ENCODE measurements at regions not wholly inside any gene's neighbourhood (a gene's known extent, or its start where the extent isn't known, plus 50 kb on each side); places are given as distances from the start of the nearest gene placed in this dataset.
"Not testable (repeated sequence)": the region's sequence is repeated elsewhere in the genome, so short reads cannot be mapped to it uniquely, and the experiment has no call there.

DNA sequence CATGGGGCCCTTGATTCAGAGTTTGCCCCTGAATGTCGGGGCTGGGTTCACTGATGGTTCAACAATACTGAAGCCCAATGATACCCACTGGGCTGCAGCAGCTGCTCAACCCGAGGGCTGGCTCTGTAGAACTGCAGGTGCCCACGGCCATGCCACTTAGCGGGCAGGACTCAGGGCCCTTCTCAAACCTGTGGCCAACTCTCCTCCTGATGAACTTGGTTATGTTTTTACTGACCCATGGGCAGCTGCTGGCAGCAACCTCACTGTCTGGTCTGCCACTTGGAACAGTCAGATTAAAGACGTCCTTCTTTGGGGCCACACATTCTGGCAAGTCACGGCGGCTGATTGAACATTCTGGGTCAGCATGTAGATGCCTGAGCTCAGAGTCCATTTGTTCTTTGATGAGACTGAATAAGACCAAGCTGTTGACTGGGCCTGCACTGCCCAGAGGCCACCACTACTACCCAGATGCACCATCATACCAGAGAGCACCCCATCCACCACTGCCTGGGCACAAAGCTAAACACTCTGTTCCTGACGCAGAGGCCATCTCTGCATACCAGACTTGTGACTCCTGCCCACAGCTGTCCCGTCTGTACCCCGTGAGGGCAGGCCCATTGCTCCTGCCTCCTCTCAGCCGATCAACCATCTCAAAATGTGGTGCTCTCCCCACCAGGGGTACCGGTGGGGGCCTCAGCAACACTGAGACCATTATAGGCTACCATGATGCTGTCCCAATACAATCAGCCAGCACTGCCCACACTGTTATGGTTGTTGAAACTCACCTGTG lies 67.8 kb downstream of the SHANK2 start:
- DNase-seq, result no peak
- in situ Hi-C loops (cut with HindIII; ENCODE audit: low pct_ligation_motif_present, low pct_unique_long_range_greater_than_20kb, low sequenced_read_pairs), result no loop called here

DNA sequence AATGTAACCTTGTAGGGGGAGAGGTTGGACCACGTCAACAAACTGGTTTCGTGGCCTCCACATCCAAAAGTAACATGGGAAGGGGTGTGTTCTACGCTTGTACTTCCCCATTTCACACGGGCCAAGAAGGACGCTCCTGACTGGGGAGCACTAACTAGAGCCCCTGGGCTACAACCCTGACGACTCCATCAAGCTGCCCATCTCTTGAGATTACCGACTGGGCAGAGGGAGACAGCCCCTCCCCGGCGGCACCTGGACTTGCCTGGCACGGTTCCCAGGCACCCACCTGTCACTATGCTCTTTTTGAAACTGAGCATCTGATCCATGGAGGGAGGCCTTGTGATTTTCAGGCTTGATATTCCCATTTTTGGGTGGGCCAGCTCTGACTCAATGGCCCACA lies 68.5 kb downstream of the SHANK2 start:
- in situ Hi-C loops (cut with HindIII; ENCODE audit: low pct_ligation_motif_present, low pct_unique_long_range_greater_than_20kb, low sequenced_read_pairs), result no loop called here
- DNase-seq, result no peak

DNA sequence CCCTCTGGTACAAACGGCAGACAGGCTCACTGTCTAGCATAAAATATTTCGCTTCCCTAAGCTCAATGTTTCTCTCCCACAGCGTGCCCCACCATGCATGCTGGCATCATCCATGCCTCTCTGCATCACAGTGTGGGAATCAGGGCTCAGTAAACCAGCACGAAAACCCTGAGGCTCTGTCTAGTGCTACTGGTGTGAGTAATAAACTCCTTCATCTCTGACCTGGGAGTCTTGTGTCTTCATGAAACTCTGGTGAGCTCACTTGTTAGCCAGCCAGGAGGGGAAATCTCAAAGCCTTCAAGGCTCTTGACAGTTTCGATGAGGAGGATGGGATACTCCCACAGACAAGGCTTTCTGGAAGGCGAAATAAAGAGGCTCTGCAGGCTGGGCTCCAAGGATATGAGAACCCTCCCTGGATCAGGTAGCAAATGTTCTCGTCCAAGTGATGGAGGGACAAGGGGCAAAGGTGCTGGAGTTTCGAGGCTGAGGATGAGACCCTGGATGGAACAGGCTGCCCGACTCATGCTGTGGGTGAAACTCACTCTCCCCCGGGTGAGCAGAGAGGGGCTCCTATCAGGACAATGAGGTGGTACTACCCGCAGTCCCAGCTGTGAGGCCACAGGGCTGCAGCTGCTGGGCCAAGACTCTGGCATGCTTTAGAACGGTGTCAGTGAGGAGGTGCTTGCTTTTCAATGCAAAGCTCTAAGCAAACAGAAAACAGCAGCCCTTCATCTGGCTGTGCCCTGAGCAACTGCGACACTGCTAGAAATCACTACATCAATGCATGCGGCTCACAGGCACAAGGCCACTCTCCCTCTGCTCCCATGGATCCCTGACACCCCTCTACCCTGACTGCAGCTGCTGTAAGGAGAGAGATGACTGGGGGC lies 69.3 kb downstream of the SHANK2 start:
- in situ Hi-C loops (cut with HindIII; ENCODE audit: low pct_ligation_motif_present, low pct_unique_long_range_greater_than_20kb, low sequenced_read_pairs), result no loop called here
- no peak for DNase-seq

DNA sequence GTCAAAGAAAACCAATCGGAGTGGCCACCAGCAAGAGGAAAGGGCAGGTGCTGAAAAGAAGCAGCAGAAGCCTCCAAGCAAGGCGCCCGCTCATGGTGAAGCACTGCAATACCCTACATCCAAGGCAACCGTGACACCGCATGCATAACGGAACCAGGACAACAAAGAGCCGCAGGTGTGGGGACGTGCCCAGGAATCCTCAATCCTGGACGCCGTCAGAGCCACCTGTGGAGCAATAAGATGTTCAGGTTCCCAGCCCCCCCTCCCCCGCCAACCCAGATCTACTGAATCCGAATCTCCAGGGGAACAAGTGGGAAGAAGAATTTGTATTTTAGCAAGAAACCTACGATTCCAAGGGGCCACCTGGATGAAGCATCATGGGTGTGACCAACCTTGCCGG lies 70.8 kb downstream of the SHANK2 start:
- in situ Hi-C loops (cut with HindIII; ENCODE audit: low pct_ligation_motif_present, low pct_unique_long_range_greater_than_20kb, low sequenced_read_pairs), result no loop called here
- no peak for DNase-seq

DNA sequence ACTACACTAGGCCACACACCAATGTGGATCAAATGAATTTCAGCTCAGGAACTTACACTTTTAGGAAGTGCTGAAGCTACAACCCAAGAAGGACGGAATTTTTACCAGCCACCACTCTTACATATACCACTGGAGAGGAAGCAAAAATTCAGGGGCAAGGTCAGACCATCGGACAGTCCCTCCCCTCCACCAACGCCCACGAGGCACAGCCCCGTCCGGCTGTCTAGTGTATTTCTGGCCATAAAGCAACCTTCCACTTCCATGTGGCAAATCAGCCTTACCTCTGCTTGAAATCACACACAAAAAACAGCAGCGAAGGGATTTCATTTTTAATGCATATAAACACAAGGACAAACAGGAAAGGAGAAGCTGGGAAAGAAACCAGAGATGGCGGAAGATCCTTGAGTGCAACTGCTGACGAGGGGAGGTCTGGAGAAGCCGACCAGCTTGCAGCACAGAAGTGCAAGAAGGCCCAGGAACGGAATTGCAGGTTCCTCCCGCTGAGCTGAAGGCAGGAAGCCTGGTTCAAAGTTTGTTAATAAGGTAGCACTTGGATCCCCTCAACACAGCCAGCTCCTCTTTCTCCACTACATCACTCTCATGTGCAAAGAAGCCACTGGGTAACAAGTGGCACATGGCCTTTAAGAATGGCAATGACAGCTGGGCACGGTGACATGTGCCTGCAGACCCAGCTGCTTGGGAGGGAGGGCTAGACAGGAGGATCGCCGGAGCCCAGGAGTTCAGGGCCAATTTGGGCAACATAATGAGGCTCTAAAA lies 71.5 kb downstream of the SHANK2 start:
- no peak for DNase-seq
- in situ Hi-C loops (cut with HindIII; ENCODE audit: low pct_ligation_motif_present, low pct_unique_long_range_greater_than_20kb, low sequenced_read_pairs), result no loop called here

DNA sequence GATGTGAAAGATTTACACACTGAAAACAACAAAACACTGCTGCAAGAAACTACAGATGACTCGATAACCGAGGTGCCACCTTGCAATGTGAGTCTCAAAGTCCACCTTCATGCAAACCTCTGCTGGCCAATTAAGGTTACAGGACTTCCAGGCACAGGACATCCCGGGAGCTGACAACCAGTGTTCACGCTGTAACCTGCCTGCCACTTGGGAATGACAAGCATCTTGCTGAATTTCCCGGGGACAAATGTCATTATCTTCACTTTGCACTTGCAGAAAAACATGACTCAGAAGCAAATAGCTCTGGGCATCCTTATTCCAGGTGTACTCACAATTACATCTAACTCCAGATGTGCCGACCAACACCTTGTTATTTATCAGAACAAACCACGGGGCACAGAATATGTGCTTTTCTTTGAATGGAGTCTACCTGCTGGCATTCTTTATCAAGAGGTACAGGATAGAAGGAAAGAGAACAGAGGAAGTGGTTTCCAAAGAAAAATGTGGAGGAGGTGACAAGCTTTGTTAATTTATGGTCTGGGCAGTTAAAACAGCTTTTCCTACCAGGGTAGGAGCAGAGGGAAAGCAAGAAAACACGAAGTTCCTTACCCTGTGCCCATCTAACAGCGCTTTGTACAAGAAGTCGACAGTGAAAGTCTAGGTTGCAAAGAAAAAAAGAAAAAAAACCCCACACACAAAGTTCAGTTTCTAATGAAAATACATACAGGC lies 72.3 kb downstream of the SHANK2 start:
- in situ Hi-C loops (cut with HindIII; ENCODE audit: low pct_ligation_motif_present, low pct_unique_long_range_greater_than_20kb, low sequenced_read_pairs), result no loop called here

DNA sequence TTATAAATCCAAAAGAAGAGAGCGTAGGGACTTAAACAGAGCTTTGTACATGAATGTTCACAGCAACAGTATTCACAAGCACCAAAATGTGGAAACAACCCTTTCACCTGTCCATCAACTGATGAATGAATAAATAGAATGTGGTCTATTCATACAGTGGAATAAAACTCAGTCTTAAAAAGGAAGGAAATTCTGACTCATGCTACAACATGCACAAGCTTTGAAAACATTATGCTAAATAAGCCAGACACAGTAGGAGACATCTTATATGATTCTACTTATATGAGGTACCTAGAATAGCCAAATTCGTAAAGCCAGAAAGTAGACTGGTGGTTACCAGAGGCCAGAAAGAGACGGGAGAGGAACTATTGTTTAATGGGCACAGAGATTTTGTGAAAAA lies 74.3 kb downstream of the SHANK2 start:
- in situ Hi-C loops (cut with HindIII; ENCODE audit: low pct_ligation_motif_present, low pct_unique_long_range_greater_than_20kb, low sequenced_read_pairs), result no loop called here
- no peak for DNase-seq

More for the DNA sequence above, 72.3 kb downstream of the SHANK2 start:
- no peak for DNase-seq

DNA sequence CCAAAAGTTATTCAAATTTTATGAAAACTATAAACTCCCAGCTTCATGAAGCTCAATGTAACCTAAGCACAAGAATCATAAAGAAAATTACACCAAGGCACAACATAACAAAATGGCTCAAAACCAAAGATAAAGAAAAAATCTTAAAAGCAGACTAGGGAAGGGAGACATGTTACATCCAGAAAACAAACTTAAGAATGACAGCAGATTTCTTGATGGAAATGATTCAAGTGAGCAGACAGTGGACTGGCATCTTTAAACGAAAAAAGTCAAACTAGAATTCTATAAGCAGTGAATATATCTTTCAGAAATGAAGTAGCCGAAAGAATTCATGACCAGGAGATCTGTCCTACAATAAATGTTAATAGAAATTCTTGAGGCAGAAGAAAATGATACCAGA lies 75.6 kb downstream of the SHANK2 start:
- no peak for DNase-seq
- in situ Hi-C loops (cut with HindIII; ENCODE audit: low pct_ligation_motif_present, low pct_unique_long_range_greater_than_20kb, low sequenced_read_pairs), result no loop called here

DNA sequence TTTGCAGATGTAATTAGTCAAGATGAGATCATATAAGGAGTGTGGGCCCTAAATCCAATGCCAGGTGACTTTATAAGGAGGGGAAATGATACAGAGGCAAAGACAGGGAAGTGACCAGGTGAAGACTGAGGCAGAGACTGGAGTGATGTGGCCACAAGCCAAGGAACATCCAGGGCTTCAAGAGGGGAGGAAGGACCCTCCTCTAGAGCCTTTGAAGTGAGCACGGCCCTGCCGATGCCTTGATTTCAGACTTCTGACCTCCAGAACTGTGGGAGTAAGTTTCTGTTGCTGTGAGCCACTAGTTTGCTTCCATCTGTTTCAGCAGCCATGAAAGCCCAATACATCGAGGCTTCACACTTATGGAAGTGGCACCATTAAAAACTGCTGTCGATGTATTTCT lies 78.7 kb downstream of the SHANK2 start:
- no peak for DNase-seq
- in situ Hi-C loops (cut with HindIII; ENCODE audit: low pct_ligation_motif_present, low pct_unique_long_range_greater_than_20kb, low sequenced_read_pairs), result no loop called here

DNA sequence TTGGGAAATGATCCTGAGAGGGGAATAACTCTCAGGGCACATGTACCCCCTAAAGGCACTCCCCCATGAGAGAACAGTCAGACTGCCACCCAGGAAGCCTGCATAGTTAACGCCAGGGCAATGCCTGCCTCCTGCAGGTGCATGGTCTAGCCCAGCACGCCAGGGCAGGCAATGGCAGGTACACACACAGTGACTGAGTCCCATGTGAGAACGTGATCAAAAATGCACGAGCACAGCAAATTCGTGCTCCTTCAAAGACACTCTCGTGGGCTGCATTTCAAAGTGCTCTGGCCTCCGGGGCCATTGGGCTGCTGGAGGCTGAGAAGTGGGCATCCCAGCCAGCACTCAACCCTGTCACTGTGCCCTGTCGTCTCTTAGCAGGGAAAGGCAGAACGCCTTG lies 79.7 kb downstream of the SHANK2 start:
- no peak for DNase-seq
- in situ Hi-C loops (cut with HindIII; ENCODE audit: low pct_ligation_motif_present, low pct_unique_long_range_greater_than_20kb, low sequenced_read_pairs), result no loop called here

DNA sequence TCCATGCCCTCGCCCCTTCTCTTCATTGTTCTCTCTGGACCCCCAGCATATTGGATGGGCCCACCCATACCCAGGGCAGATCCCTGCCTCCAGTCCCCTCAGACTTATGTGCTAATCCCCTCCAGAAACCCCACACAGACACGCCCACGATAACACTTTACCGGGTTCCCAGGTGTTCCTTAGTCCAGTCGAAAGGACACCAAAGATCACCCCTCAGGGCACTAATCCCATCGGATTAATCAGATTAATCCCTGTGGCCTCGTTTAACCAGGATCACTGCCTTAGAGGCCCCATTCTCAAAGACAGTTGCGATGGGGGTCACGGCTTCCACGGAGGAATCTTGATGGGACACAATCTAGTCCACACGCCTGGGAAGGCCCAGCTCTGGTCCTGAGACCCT lies 80.8 kb downstream of the SHANK2 start:
- in situ Hi-C loops (cut with HindIII; ENCODE audit: low pct_ligation_motif_present, low pct_unique_long_range_greater_than_20kb, low sequenced_read_pairs), result no loop called here
- DNase-seq, result no peak

DNA sequence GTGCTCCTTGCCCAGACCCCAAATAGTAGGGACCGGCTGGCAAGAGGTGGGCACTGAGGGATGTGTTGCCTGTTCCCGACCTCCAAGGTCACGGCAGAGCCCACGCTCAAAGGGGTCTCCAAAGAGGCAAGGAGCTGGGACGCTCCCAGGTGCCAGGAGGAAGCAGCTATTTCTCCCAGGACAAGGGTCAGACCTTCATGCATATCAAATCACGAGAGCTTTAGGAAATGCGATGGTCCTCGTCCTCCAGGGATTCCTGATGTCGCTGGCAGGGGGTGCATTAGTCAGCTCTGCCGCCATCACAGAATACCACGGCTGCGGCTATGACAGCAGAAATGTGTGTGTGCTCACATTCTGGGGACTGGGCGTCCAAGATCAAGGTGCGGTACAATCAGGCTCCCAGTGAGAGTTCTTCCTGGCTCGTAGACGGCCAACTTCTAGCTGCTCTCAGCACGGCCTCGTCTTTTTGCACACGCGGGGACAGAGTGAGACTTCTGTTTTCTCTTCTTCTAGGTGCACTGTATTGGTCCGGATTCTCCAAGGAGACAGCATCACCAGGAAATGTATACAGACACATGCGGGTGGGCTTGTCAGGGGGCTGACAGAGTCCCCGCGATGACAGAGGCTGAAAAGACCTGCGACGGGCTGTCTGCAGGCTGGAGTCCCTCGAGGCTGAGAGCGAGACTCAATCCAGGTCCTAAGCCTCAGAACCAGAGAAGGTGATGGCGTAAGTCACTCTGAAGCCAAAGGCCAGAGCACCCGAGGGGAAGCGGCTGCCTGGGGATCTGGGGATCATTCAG lies 81.6 kb downstream of the SHANK2 start:
- in situ Hi-C loops (cut with HindIII; ENCODE audit: low pct_ligation_motif_present, low pct_unique_long_range_greater_than_20kb, low sequenced_read_pairs), result no loop called here
- no peak for DNase-seq

DNA sequence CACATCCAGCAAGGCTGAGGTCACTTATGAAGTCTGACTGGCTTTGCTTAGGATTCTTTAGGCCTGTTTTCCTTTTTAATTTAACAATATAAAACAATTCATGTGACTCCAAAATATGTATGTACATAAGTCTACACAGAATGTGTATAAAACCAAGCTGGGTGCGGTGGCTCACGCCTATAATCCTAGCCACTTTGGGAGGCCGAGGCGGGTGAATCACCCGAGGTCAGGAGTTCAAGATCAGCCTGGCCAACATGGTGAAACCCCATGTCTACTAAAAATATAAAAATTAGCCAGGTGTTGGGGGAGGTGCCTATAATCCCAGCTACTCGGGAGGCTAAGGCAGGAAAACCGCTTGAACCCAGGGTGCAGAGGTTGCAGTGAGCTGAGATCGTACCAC lies 83.1 kb downstream of the SHANK2 start:
- no peak for DNase-seq
- in situ Hi-C loops (cut with HindIII; ENCODE audit: low pct_ligation_motif_present, low pct_unique_long_range_greater_than_20kb, low sequenced_read_pairs), result no loop called here

DNA sequence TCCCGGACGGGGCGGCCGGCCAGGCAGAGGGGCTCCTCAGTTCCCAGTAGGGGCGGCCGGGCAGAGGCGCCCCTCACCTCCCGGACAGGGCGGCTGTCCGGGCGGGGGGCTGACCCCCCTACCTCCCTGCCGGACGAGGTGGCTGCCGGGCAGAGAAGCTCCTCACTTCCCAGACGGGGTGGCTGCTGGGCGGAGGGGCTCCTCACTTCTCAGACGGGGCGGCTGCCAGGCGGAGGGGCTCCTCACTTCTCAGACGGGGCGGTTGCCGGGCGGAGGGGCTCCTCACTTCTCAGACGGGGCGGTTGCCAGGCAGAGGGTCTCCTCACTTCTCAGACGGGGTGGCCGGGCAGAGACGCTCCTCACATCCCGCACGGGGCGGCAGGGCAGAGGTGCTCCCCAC lies 84.6 kb downstream of the SHANK2 start:
- in situ Hi-C loops (cut with HindIII; ENCODE audit: low pct_ligation_motif_present, low pct_unique_long_range_greater_than_20kb, low sequenced_read_pairs); DNase-seq: not testable (repeated sequence)

DNA sequence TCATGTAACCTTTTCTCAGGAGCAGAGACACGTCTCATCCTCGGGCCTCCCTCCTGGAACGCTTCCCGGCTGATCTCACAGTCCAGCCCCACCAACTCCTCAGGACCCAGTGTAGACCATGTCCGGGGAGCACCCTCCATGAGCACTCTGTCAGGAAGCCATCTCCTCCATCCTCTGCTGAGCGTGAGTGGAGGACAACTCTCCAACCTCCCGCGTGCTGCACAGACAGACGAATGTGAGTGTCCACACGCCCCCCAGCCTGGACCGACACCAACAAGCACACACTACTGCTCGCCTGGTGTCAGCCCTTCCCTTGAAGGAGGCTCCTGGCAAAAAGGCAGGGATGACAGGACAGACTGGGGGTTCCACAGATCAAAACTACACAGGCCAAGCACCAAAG lies 86.6 kb downstream of the SHANK2 start:
- in situ Hi-C loops (cut with HindIII; ENCODE audit: low pct_ligation_motif_present, low pct_unique_long_range_greater_than_20kb, low sequenced_read_pairs), result no loop called here

DNA sequence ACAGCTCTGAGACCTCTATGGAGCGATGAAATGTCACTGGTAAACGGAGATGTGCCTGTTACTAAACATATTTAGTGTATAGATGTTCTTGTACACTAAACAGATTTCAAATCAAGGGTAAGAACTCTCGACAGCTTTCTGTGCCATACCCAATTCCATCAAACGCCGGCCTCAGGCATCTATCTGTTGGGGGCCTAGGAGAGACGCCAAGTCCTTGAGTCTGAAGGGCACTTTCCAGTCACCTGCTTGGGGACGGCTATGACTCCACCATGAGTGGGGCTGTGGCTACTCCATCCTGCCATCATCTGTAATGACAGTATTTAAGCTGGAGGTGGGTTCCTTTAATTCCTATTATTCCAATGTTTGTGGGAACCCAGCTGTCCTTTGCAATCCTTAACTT lies 87.8 kb downstream of the SHANK2 start:
- in situ Hi-C loops (cut with HindIII; ENCODE audit: low pct_ligation_motif_present, low pct_unique_long_range_greater_than_20kb, low sequenced_read_pairs), result no loop called here

More for the DNA sequence above, 86.6 kb downstream of the SHANK2 start:
- DNase-seq, result no peak

DNA sequence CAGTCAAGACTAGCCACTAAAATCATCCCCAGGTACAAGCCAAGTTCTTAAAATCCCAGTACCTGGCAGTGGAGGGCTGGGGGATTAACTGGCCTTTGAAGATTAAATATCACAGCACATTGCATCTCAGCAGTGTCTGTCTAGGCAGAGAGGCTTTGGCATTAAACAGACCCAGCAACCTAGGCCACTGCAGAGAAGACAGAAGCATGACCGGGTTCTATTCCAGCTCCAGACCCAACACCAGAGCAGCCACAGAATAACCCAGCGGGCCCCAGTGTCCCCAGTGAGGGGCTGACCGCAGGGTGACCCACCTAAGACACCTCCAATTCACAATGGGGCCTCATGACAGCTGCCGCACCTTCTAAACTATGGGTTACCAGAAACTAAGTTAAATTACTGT lies 88.2 kb downstream of the SHANK2 start:
- in situ Hi-C loops (cut with HindIII; ENCODE audit: low pct_ligation_motif_present, low pct_unique_long_range_greater_than_20kb, low sequenced_read_pairs), result no loop called here
- no peak for DNase-seq

More for the DNA sequence above, 87.8 kb downstream of the SHANK2 start:
- DNase-seq, result no peak

DNA sequence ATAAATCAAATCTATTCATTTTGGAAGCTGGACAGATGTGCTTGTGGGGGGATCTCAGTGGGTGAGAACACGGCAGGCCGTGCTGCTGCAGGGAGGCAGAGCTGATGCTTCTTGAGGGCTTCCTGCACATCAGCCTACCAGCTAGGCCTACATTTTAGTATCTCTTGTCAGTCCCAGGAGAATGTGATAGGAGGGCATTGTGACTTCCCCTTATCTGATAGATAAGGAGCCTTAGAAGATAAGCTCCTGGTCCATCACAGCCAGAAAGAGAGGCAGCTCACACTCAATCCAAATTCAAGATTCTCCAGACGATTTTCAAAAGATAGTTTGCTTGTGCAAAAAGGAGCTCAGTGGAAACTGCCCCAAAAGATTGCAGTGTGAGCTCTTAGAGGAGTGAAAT lies 89.0 kb downstream of the SHANK2 start:
- in situ Hi-C loops (cut with HindIII; ENCODE audit: low pct_ligation_motif_present, low pct_unique_long_range_greater_than_20kb, low sequenced_read_pairs), result no loop called here

More for the DNA sequence above, 89.0 kb downstream of the SHANK2 start:
- DNase-seq, result no peak

Data from ACHN (cell line).